ENCODE measurements at regions not wholly inside any gene's neighbourhood (a gene's known extent, or its start where the extent isn't known, plus 50 kb on each side); places are given as distances from the start of the nearest gene placed in this dataset.

DNA sequence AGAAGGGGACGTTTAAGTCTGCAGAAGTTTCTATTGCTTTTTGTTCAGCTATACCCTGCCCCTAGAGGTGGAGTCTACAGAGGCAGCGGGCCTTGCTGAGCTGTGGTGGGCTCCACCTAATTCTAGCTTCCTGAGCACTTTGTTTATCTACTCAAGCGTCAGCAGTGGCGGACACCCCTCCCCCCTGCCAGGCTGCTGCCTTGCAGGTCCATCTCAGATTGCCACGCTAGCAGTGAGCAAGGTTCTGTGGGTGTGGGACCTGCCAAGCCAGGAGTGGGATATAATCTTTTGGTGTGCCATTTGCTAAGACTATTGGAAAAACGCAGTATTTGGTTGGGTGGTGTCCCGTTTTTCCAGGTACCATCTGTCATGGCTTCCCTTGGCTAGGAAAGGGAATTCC, 147.3 kb upstream of the PRPS1L1 start:
- no peak overlapping the region for H3K27ac Mint-ChIP-seq
- H3K4me1 Mint-ChIP-seq = no peaks in the 10 kb centered on the region
- H3K27me3 Mint-ChIP-seq = peaks cover 7% of the 10 kb centered on the region
- no peaks in the 10 kb centered on the region for H3K9me3 Mint-ChIP-seq
- no peak overlapping the region for H3K4me3 Mint-ChIP-seq
- ATAC-seq (replicated peaks) = no peak
- no peaks in the 10 kb centered on the region for H3K36me3 Mint-ChIP-seq (ENCODE audit: low read depth)

DNA sequence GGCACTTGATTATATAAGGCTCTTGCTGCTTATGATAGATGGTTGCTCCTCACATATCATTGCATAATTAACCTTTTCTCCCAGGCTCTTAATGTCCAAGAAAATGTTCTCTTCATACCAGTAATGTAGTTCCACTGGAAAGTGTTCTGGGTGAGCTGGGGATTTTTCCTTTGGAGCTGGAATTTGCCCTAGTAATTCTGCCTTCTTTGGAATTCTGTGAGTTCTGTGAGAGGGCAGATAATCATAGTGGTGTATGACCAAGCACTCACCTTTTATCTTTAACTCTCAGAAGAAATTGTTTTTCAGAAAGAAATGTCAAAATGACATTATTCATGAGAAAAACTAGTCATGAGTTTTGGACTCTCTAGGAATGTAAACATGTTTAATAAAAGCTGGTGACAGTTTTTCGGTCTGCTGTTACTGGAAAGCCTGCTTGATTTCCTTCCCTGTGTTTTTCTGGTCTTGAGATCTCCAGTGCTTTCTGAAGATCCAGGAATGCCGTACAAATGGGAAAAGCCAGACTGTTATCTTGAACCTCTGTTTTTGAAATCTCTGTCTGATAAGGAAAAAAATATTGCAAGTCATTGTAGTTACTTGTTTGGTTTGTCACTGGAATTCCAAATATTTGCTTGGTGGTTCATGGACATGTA, 148.3 kb upstream of the PRPS1L1 start:
- H3K4me1 Mint-ChIP-seq = no peaks in the 10 kb centered on the region
- H3K36me3 Mint-ChIP-seq (ENCODE audit: low read depth) = no peaks in the 10 kb centered on the region
- no peaks in the 10 kb centered on the region for H3K9me3 Mint-ChIP-seq
- no peak overlapping the region for H3K4me3 Mint-ChIP-seq
- peaks cover 10% of the 10 kb centered on the region for H3K27me3 Mint-ChIP-seq
- ATAC-seq (replicated peaks) = no peak
- H3K27ac Mint-ChIP-seq = no peak overlapping the region

- no peak overlapping the region for H3K27ac Mint-ChIP-seq
Measured at GRCh38 chr7:18177129-18177814, 149.6 kb upstream of the PRPS1L1 start.

GRCh38 chr7:18177815-18178660, 150.4 kb upstream of the PRPS1L1 start:
- Mint-ChIP-seq H3K27me3 (peaks cover 17% of the 10 kb centered on the region), H3K4me1 (no peaks in the 10 kb centered on the region), H3K36me3 (ENCODE audit: low read depth) (no peaks in the 10 kb centered on the region), H3K9me3 (no peaks in the 10 kb centered on the region), H3K4me3 (no peak overlapping the region), H3K27ac (no peak overlapping the region)
- ATAC-seq (replicated peaks) = peak; percentile 82

More at GRCh38 chr7:18177129-18177814, 149.6 kb upstream of the PRPS1L1 start:
- Mint-ChIP-seq H3K4me3 (no peak overlapping the region), H3K36me3 (ENCODE audit: low read depth) (no peaks in the 10 kb centered on the region), H3K27me3 (peaks cover 12% of the 10 kb centered on the region), H3K4me1 (no peaks in the 10 kb centered on the region), H3K9me3 (no peaks in the 10 kb centered on the region)
- ATAC-seq (replicated peaks) = no peak

DNA sequence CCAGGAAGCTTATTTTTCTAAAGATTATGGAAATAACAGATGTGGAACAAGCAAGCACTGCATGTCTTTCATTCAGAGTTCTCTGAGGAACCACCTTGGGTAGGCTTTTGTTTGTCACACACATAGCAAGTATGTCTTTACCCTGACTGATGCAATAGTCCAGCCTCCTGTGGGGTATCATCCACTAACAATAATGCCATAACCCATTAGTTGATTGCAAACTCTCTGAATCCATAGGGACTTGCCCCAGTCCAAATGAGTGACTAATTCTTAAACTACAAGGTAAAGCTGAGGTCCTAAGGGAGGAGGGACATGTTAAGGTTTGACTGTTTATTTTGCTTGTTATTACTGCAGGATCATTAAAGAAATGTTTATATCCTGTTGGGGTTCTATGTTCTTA, 151.4 kb upstream of the PRPS1L1 start:
- Mint-ChIP-seq H3K9me3 (no peaks in the 10 kb centered on the region), H3K27me3 (peaks cover 16% of the 10 kb centered on the region), H3K4me1 (no peaks in the 10 kb centered on the region), H3K27ac (no peak overlapping the region), H3K36me3 (ENCODE audit: low read depth) (no peaks in the 10 kb centered on the region), H3K4me3 (no peak overlapping the region)
- ATAC-seq (replicated peaks) = no peak

GRCh38 chr7:18180685-18181084, 153.0 kb upstream of the PRPS1L1 start:
- Mint-ChIP-seq H3K4me1 (no peaks in the 10 kb centered on the region), H3K27ac (no peak overlapping the region), H3K36me3 (ENCODE audit: low read depth) (no peaks in the 10 kb centered on the region), H3K9me3 (no peaks in the 10 kb centered on the region), H3K4me3 (no peak overlapping the region), H3K27me3 (peaks cover 15% of the 10 kb centered on the region)
- ATAC-seq (replicated peaks) = no peak

- no peaks in the 10 kb centered on the region for H3K9me3 Mint-ChIP-seq
Measured at GRCh38 chr7:18189500-18190126, 162.0 kb upstream of the PRPS1L1 start.

DNA sequence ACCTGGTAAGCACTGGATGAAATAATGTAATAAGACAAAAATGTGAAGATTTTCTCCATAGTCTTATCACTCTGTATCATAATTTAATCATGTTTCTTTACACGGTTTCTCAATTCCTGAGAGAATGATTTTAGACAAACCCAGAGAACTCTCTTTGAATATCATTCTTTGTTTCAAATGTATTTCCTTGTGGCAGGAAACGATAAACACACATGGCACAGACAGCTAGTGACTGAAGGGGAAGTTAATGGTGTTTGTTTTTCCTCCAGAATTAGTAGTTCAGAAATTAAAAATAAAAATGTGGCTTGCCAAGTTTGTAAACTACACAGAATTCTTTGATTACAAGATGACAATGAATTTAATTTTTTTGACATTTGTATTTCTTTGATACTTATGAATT, 163.7 kb upstream of the PRPS1L1 start:
- Mint-ChIP-seq H3K27ac (no peak overlapping the region), H3K4me1 (no peaks in the 10 kb centered on the region), H3K9me3 (no peaks in the 10 kb centered on the region), H3K36me3 (ENCODE audit: low read depth) (no peaks in the 10 kb centered on the region), H3K27me3 (peaks cover 4% of the 10 kb centered on the region), H3K4me3 (no peak overlapping the region)
- ATAC-seq (replicated peaks) = no peak

More at GRCh38 chr7:18189500-18190126, 162.0 kb upstream of the PRPS1L1 start:
- Mint-ChIP-seq H3K27me3 (peaks cover 3% of the 10 kb centered on the region), H3K4me3 (no peak overlapping the region), H3K36me3 (ENCODE audit: low read depth) (no peaks in the 10 kb centered on the region), H3K27ac (no peak overlapping the region), H3K4me1 (no peaks in the 10 kb centered on the region)
- ATAC-seq (replicated peaks) = no peak

DNA sequence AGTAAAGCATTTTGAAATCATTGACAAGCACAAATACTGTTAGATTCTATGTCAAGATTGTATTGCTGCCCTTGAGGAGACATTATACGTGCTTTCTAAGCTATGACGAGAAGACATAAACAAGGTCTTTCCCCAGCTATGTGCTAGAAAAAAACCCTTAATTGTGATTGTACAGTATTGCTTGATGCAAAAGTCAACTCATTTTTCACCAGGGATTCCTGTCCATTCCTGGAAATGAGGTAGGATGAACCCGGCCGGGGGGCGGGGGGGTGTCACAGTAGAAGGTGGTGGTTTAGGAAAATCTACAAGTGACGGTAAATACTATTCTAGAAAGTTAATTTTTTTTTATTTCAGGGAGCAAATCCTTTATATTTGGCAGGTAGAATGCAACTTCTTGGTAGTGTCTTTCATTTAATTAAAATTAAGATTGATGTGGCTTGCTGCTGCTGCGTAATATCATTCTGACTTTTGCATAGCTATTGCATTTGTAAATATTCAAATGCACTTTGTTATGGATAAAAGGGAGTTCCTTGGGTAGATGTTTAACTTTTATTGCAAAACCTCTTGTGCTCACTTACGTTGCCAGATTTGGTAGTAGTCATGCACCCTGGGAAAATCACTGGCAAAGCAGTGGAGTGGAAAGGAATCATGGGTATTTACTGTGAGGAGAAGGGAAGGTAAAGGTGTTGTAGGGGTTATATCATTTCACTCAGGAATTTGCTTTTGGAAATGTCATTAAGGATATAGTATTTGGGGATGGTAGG, 164.4 kb upstream of the PRPS1L1 start:
- H3K27me3 Mint-ChIP-seq = peaks cover 4% of the 10 kb centered on the region
- no peak for ATAC-seq (replicated peaks)
- no peak overlapping the region for H3K27ac Mint-ChIP-seq
- H3K36me3 Mint-ChIP-seq (ENCODE audit: low read depth) = no peaks in the 10 kb centered on the region
- H3K4me1 Mint-ChIP-seq = no peaks in the 10 kb centered on the region
- no peaks in the 10 kb centered on the region for H3K9me3 Mint-ChIP-seq
- H3K4me3 Mint-ChIP-seq = no peak overlapping the region

DNA sequence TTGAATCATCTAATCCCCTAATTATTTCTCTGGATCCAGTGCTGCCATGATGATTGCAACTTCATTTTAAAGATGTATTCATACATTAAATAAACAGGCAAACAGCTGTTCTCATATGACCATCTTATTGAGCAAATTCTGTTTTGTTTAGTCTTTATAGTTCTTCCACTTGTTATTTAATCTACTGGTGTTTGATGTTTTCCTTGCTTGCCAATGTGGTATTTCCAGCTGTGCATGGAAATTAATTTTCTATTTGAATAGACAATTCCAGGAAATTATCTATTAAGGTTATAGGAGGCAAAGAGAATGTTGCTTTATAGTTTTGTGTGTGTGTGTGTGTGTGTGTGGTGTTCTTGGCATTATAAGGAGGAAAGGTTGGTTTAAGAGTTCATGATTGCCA, 167.0 kb upstream of the PRPS1L1 start:
- Mint-ChIP-seq H3K4me1 (no peaks in the 10 kb centered on the region), H3K27ac (no peak overlapping the region), H3K27me3 (peaks cover 4% of the 10 kb centered on the region), H3K36me3 (ENCODE audit: low read depth) (no peaks in the 10 kb centered on the region), H3K9me3 (no peaks in the 10 kb centered on the region), H3K4me3 (no peak overlapping the region)
- ATAC-seq (replicated peaks) = no peak

- Mint-ChIP-seq H3K36me3 (ENCODE audit: low read depth) (no peaks in the 10 kb centered on the region), H3K9me3 (no peaks in the 10 kb centered on the region), H3K27me3 (peaks cover 4% of the 10 kb centered on the region), H3K4me3 (no peak overlapping the region), H3K27ac (no peak overlapping the region), H3K4me1 (no peaks in the 10 kb centered on the region)
- ATAC-seq (replicated peaks) = no peak
Measured at GRCh38 chr7:18196638-18197037, 169.0 kb upstream of the PRPS1L1 start.

GRCh38 chr7:18198868-18199267, 171.2 kb upstream of the PRPS1L1 start:
- Mint-ChIP-seq H3K27me3 (peaks cover 4% of the 10 kb centered on the region), H3K27ac (no peak overlapping the region), H3K4me1 (peaks cover 8% of the 10 kb centered on the region), H3K36me3 (ENCODE audit: low read depth) (no peaks in the 10 kb centered on the region), H3K4me3 (no peak overlapping the region), H3K9me3 (no peaks in the 10 kb centered on the region)
- ATAC-seq (replicated peaks) = no peak

DNA sequence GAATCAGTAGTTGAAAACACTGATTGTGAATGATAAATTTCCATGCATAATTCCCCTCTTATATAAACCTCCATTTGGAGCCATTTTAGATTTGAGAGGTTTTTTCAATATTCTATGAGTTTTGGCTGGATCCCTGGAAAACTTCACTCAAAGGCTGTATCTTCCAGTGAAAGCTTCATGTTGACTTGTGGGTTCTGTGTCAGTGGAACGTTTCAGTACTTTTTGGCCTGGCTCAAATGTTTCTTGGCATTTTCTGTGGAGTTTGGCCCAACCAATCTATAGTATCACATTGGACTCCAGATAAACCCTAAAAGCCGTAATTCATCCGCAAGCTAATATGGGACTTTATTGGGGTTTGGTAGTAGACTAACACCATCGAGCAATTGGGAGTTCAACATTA, 172.6 kb upstream of the PRPS1L1 start:
- H3K9me3 Mint-ChIP-seq = no peaks in the 10 kb centered on the region
- ATAC-seq (replicated peaks) = no peak
- H3K4me3 Mint-ChIP-seq = no peak overlapping the region

DNA sequence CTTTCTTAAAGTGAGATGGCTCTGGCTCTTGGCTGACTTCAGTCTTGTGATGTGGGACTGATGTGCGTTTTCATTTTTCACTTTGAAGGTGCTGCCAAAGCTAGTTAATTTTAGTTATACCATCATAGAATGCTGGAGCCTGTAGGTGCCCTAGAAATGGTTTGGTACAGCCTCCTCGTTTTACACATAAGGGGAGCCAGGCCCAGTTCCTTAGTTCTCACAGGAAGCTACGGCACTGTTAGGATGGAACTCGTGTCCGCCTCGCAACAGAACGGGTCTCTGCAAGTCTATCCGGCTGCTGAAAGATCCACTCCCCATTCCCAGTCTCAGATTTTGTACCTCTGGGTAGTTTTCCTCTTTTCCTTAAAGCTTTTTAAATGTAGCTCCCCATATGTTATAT, 173.2 kb upstream of the PRPS1L1 start:
- peaks cover 8% of the 10 kb centered on the region for H3K4me1 Mint-ChIP-seq
- no peak overlapping the region for H3K27ac Mint-ChIP-seq
- no peak for ATAC-seq (replicated peaks)

More for the DNA sequence above, 172.6 kb upstream of the PRPS1L1 start:
- no peaks in the 10 kb centered on the region for H3K36me3 Mint-ChIP-seq (ENCODE audit: low read depth)
- no peaks in the 10 kb centered on the region for H3K27me3 Mint-ChIP-seq
- H3K27ac Mint-ChIP-seq = no peak overlapping the region
- H3K4me1 Mint-ChIP-seq = peaks cover 8% of the 10 kb centered on the region

More for the DNA sequence above, 173.2 kb upstream of the PRPS1L1 start:
- H3K9me3 Mint-ChIP-seq = no peaks in the 10 kb centered on the region
- no peaks in the 10 kb centered on the region for H3K36me3 Mint-ChIP-seq (ENCODE audit: low read depth)
- H3K27me3 Mint-ChIP-seq = no peaks in the 10 kb centered on the region
- no peak overlapping the region for H3K4me3 Mint-ChIP-seq

Data from activated T-helper 17 cell treated with anti-CD3 and anti-CD28 coated beads, Interleukin-2, amount 50 U/mL, for 72 hours (primary cell).